Caco-2 (cell line): ENCODE measurements at regions not wholly inside any gene's neighbourhood (a gene's known extent, or its start where the extent isn't known, plus 50 kb on each side); places are given as distances from the start of the nearest gene placed in this dataset.

Experiments used
- BruUV-seq: library from RNA; stranded (reverse); fragments of 400-500 nt; replicated peaks from 2 replicates; lab custom pipeline; 2021; lab: Mats Ljungman, UMichigan
- CTCF ChIA-PET: fragments of 300-600 bp; sonication (Branson Sonifier 250); formaldehyde crosslinking; loops from one replicate; lab custom pipeline; 2022; ENCODE audit warnings: antibody characterized with exemption; lab: Charles Lee
- POLR2A ChIA-PET: fragments of 300-600 bp; sonication (Branson Sonifier 250); formaldehyde crosslinking; loops from one replicate; lab custom pipeline; 2022; ENCODE audit warnings: antibody characterized with exemption; lab: Charles Lee
- DNase-seq, 2 experiments: peaks; one replicate each; pipeline versions ENCODE4 v3.0.0 to v3.0.0-alpha.2; 2020 to 2022
- H3K27me3 ChIP-seq: replicated peaks from 2 replicates; pipeline ENCODE4 v1.6.0; 2011; ENCODE audit warnings: low read length; ENCODE audit not compliant: control insufficient read depth, insufficient read depth
- H3K36me3 ChIP-seq: 2 replicates; pipeline ENCODE4 v1.5.1; 2011; ENCODE audit warnings: low read length; ENCODE audit not compliant: control insufficient read depth, insufficient read depth
- H3K4me1 ChIP-seq: fragments of 250-450 bp; sonication (Bioruptor Pico); 2 replicates; pipeline ENCODE4 v1.5.1; 2020; ENCODE audit warnings: mild to moderate bottlenecking
- H3K4me3 ChIP-seq: 2 replicates; pipeline ENCODE4 v1.5.1; 2011; ENCODE audit warnings: low read depth, mild to moderate bottlenecking, control low read depth, low read length
- H3K9me3 ChIP-seq: fragments of 250-450 bp; sonication (Bioruptor Pico); 2 replicates; pipeline ENCODE4 v1.5.1; 2020; ENCODE audit warnings: mild to moderate bottlenecking, moderate library complexity
- H3K27ac Mint-ChIP-seq: one replicate; pipeline ENCODE4 v1.8.0; 2022; ENCODE audit warnings: mixed read lengths; ENCODE audit not compliant: unreplicated experiment
- H3K27me3 Mint-ChIP-seq: one replicate; pipeline ENCODE4 v1.8.0; 2022; ENCODE audit warnings: mixed read lengths; ENCODE audit not compliant: insufficient read depth, unreplicated experiment
- H3K36me3 Mint-ChIP-seq: one replicate; pipeline ENCODE4 v1.8.0; 2022; ENCODE audit warnings: mild to moderate bottlenecking, mixed read lengths; ENCODE audit not compliant: insufficient read depth, unreplicated experiment
- H3K4me1 Mint-ChIP-seq: one replicate; pipeline ENCODE4 v1.8.0; 2022; ENCODE audit warnings: low read depth, mixed read lengths; ENCODE audit not compliant: unreplicated experiment
- H3K4me3 Mint-ChIP-seq: one replicate; pipeline ENCODE4 v1.8.0; 2022; ENCODE audit warnings: mild to moderate bottlenecking, moderate library complexity, mixed read lengths; ENCODE audit not compliant: unreplicated experiment
- H3K9me3 Mint-ChIP-seq: one replicate; pipeline ENCODE4 v1.8.0; 2022; ENCODE audit warnings: mixed read lengths; ENCODE audit not compliant: unreplicated experiment
- CTCF ChIP-seq, 2 experiments: fragments of 200-600 bp in 1 of 2; IDR thresholded peaks; 1 replicate in 1 of 2; 2 replicates in 1 of 2; pipeline versions ENCODE4 v1.5.1 to v1.8.0; 2011 to 2022; ENCODE audit warnings: antibody characterized with exemption in 1 of 2, control low read depth in 1 of 2, inconsistent platforms in 1 of 2, low read depth in 1 of 2, low read length in 1 of 2, mild to moderate bottlenecking in 1 of 2, moderate library complexity in 1 of 2; ENCODE audit not compliant: insufficient read depth in 1 of 2, severe bottlenecking in 1 of 2, unreplicated experiment in 1 of 2
- intact Hi-C: fragments of 100-400 bp; cut with micrococcal nuclease; formaldehyde crosslinking; loops from one replicate; pipeline ENCODE4 v1.10.0; 2022; ENCODE audit not compliant: unreplicated experiment

GRCh38 chr2:52431352-52431760 is 1336.2 kb upstream of the CHAC2 start:
- Mint-ChIP-seq H3K4me3 (no peak overlapping the region), H3K27me3 (no peaks in the 10 kb centered on the region), H3K36me3 (no peaks in the 10 kb centered on the region), H3K4me1 (no peaks in the 10 kb centered on the region), H3K27ac (no peak overlapping the region), H3K9me3 (peaks cover 14% of the 10 kb centered on the region)
- no peak for TF ChIP-seq CTCF (IDR thresholded peaks at IDR 0.05; ENCODE audit: insufficient read depth in 1 of 2, low read depth in 1 of 2, low read length in 1 of 2, severe bottlenecking in 1 of 2, unreplicated experiment in 1 of 2)
- no peaks in the 10 kb centered on the region for H3K4me1 ChIP-seq
- no peaks in the 10 kb centered on the region for H3K36me3 ChIP-seq
- H3K4me3 ChIP-seq = no peak overlapping the region
- intact Hi-C loops = no loop called here
- H3K9me3 ChIP-seq = no peaks in the 10 kb centered on the region
- ChIA-PET CTCF (no interaction called here), POLR2A (no interaction called here)
- no peak for DNase-seq
- BruUV-seq = no TSS peak
- H3K27me3 ChIP-seq = no peaks in the 10 kb centered on the region

- Histone ChIP-seq H3K36me3 (no peaks in the 10 kb centered on the region), H3K9me3 (no peaks in the 10 kb centered on the region), H3K27me3 (no peaks in the 10 kb centered on the region), H3K4me1 (no peaks in the 10 kb centered on the region), H3K4me3 (no peak overlapping the region)
- H3K9me3 Mint-ChIP-seq = peaks cover 14% of the 10 kb centered on the region
- ChIA-PET CTCF (no interaction called here), POLR2A (no interaction called here)
- H3K27me3 Mint-ChIP-seq = no peaks in the 10 kb centered on the region
- TF ChIP-seq CTCF (IDR thresholded peaks at IDR 0.05; ENCODE audit: insufficient read depth in 1 of 2, low read depth in 1 of 2, low read length in 1 of 2, severe bottlenecking in 1 of 2, unreplicated experiment in 1 of 2) = no peak
- H3K4me1 Mint-ChIP-seq = no peaks in the 10 kb centered on the region
- no TSS peak for BruUV-seq
- DNase-seq = no peak
- no peak overlapping the region for H3K27ac Mint-ChIP-seq
- H3K36me3 Mint-ChIP-seq = no peaks in the 10 kb centered on the region
- no peak overlapping the region for H3K4me3 Mint-ChIP-seq
- intact Hi-C loops = no loop called here
These were observed 1337.9 kb upstream of the CHAC2 start for GRCh38 chr2:52429740-52430139.

GRCh38 chr2:52429171-52429570 is 1338.4 kb upstream of the CHAC2 start:
- H3K4me1 Mint-ChIP-seq = no peaks in the 10 kb centered on the region
- no peak for TF ChIP-seq CTCF (IDR thresholded peaks at IDR 0.05; ENCODE audit: insufficient read depth in 1 of 2, low read depth in 1 of 2, low read length in 1 of 2, severe bottlenecking in 1 of 2, unreplicated experiment in 1 of 2)
- ChIA-PET POLR2A (no interaction called here), CTCF (no interaction called here)
- no peak for DNase-seq
- Histone ChIP-seq H3K27me3 (no peaks in the 10 kb centered on the region), H3K4me3 (no peak overlapping the region), H3K36me3 (no peaks in the 10 kb centered on the region), H3K9me3 (no peaks in the 10 kb centered on the region), H3K4me1 (no peaks in the 10 kb centered on the region)
- no peaks in the 10 kb centered on the region for H3K27me3 Mint-ChIP-seq
- H3K27ac Mint-ChIP-seq = no peak overlapping the region
- intact Hi-C loops = no loop called here
- no TSS peak for BruUV-seq
- H3K36me3 Mint-ChIP-seq = no peaks in the 10 kb centered on the region
- H3K4me3 Mint-ChIP-seq = no peak overlapping the region
- H3K9me3 Mint-ChIP-seq = peaks cover 14% of the 10 kb centered on the region
